Small intestine (tissue), 7 donors: ENCODE measurements at regions not wholly inside any gene's neighbourhood (a gene's known extent, or its start where the extent isn't known, plus 50 kb on each side); places are given as distances from the start of the nearest gene placed in this dataset.

Experiments
- DNase-seq, 2 donors: peaks; one replicate each; pipeline versions ENCODE4 v3.0.0 to v3.0.0-alpha.2; 2013
- FAIRE-seq: peaks from 2 replicates; lab custom pipeline; 2012; peaks lifted over from hg19 to GRCh38; lab: Jason Lieb, UNC
- H3K27ac ChIP-seq, 3 donors: one replicate each; pipeline ENCODE4 v1.5.1; 2013; ENCODE audit warnings: low read length in 2 of 3, mild to moderate bottlenecking in 2 of 3, control low read depth in 1 of 3, inconsistent platforms in 1 of 3, low read depth in 1 of 3, moderate library complexity in 1 of 3
- H3K27me3 ChIP-seq, 3 donors: one replicate each; pipeline ENCODE4 v1.6.1; 2013; ENCODE audit warnings: low read length in 3 of 3, inconsistent platforms in 1 of 3; ENCODE audit not compliant: control insufficient read depth in 3 of 3, insufficient read depth in 3 of 3
- H3K36me3 ChIP-seq, 3 donors: one replicate each; pipeline ENCODE4 v1.6.1; 2013; ENCODE audit warnings: low read length in 3 of 3, inconsistent platforms in 1 of 3, low read depth in 1 of 3, mild to moderate bottlenecking in 1 of 3, moderate library complexity in 1 of 3; ENCODE audit not compliant: control insufficient read depth in 3 of 3, insufficient read depth in 2 of 3
- H3K4me1 ChIP-seq, 3 donors: one replicate each; pipeline ENCODE4 v1.6.1; 2013; ENCODE audit warnings: low read length in 2 of 3, inconsistent platforms in 1 of 3, low read depth in 1 of 3, mild to moderate bottlenecking in 1 of 3, moderate library complexity in 1 of 3; ENCODE audit not compliant: control insufficient read depth in 3 of 3, insufficient read depth in 2 of 3
- H3K4me3 ChIP-seq, 3 donors: one replicate each; pipeline ENCODE4 v1.5.1; 2013; ENCODE audit warnings: low read length in 3 of 3, control low read depth in 1 of 3, inconsistent platforms in 1 of 3, low read depth in 1 of 3, mild to moderate bottlenecking in 1 of 3, moderate library complexity in 1 of 3
- H3K9me3 ChIP-seq, 2 donors: one replicate each; pipeline ENCODE4 v1.6.1; 2013; ENCODE audit warnings: low read depth in 1 of 2, low read length in 1 of 2; ENCODE audit not compliant: control insufficient read depth in 2 of 2, insufficient read depth in 1 of 2
- WGBS, 3 donors: extraction: QIAGEN DNeasy Blood & Tissue Kit; methylation state at CpG; one replicate each; pipeline ENCODE4 v1.1.7; 2013; 5-methylcytosine and 5-hydroxymethylcytosine counted together
- donor health status: healthy with polysubstance abuse.
- donor health status: control.
- donor health status: control.
- donor health status: Bipolar disorder and iron deficiency.
- donor health status: healthy.

DNA sequence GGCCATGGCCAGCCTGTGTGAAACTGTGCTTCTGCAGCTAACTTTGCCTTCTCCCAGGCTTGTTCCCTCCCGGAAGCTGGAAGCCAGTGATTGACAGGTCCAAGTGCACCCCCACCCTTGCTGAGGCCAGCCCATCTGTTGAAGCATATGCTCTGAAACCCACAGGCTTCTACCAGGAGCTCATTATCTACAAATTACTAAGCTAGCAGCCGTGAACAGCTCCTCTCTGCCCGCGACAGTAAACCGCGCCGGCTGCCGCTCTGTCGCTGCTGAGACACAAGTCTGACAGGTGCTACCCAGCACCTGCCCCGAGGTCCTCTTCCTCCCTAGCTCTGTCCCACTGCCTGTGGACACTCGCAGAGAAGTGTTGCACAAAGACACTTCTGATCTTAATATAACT, 490.9 kb downstream of the GADD45G start:
- Histone ChIP-seq H3K9me3 (no peaks in the 10 kb centered on the region), H3K4me1 (peaks cover 0 to 8% (median 0%) of the 10 kb centered on the region in 3 donors), H3K27me3 (no peaks in the 10 kb centered on the region), H3K36me3 (no peaks in the 10 kb centered on the region), H3K27ac (no peak overlapping the region), H3K4me3 (no peak overlapping the region)
- WGBS, 3 donors, result 7 to 33% (median 11%) methylated on average over 11 of the region's 11 CpGs
- FAIRE-seq (no peak), DNase-seq (peak; percentile 50 to 76)

DNA sequence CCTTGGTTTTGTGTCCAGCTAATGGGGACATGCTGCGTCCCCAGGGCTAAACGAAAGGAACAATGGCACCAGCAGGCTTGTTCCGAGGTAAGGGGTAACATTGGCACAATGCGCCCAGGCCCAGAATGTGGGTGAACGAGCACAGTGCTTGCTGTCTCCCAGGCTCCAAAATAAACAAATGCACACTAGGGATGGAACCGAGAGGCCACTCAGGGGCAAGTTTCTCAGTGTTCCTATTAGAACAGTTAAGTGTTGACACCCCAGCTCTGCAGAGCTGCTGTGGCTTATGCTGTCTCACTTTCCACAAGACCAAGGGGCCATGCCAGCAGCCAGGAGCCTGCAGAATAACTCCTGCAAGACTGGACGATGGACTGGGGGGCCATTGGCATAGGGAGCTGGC, 492.4 kb downstream of the GADD45G start:
- no peaks in the 10 kb centered on the region for H3K36me3 ChIP-seq
- WGBS, 3 donors, result 90 to 93% (median 92%) methylated on average over 7 of the region's 7 CpGs

GRCh38 chr9:90098408-90098807, 493.6 kb downstream of the GADD45G start:
- no peak for FAIRE-seq

More for the DNA sequence above, 492.4 kb downstream of the GADD45G start:
- Histone ChIP-seq H3K27me3 (no peaks in the 10 kb centered on the region), H3K4me1 (peaks cover 0 to 11% (median 0%) of the 10 kb centered on the region in 3 donors), H3K9me3 (no peaks in the 10 kb centered on the region), H3K4me3 (no peak overlapping the region), H3K27ac (no peak overlapping the region)
- FAIRE-seq (no peak), DNase-seq (no peak)

GRCh38 chr9:90099262-90099963, 494.6 kb downstream of the GADD45G start:
- Histone ChIP-seq H3K4me1 (peaks cover 0 to 11% (median 2%) of the 10 kb centered on the region in 3 donors), H3K27me3 (no peaks in the 10 kb centered on the region), H3K27ac (no peak overlapping the region), H3K4me3 (no peak overlapping the region), H3K9me3 (no peaks in the 10 kb centered on the region), H3K36me3 (no peaks in the 10 kb centered on the region)
- peak; percentile 40 to 56 for DNase-seq
- no peak for FAIRE-seq
- 60 to 78% (median 71%) methylated on average over 9 of the region's 9 CpGs for WGBS, 3 donors

More at GRCh38 chr9:90098408-90098807, 493.6 kb downstream of the GADD45G start:
- Histone ChIP-seq H3K36me3 (no peaks in the 10 kb centered on the region), H3K4me3 (no peak overlapping the region), H3K4me1 (peaks cover 0 to 11% (median 0%) of the 10 kb centered on the region in 3 donors), H3K27me3 (no peaks in the 10 kb centered on the region), H3K27ac (no peak overlapping the region), H3K9me3 (no peaks in the 10 kb centered on the region)
- WGBS, 3 donors, result 83 to 90% (median 87%) methylated on average over 10 of the region's 10 CpGs
- DNase-seq, result no peak

DNA sequence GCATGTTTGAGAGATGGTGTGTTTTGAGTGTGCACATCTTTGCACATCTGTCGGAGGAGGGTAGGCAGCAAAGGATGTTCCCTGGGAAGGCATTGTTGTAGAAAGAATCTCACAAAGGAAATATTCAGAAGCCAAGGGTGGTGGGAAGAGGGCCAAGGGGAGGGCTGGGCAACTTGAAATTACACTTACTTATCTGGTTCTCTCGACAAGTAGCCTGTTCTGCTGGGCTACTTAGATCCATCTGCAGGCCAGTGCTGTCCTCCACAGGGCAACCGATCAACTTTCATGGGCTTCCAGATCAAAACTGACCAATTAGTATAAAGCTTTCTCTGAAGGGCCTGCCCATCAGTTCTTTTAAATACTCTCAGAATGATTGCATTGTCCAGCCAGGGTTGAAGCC, 495.2 kb downstream of the GADD45G start:
- Histone ChIP-seq H3K27ac (no peak overlapping the region), H3K36me3 (no peaks in the 10 kb centered on the region), H3K27me3 (no peaks in the 10 kb centered on the region), H3K9me3 (no peaks in the 10 kb centered on the region), H3K4me3 (no peak overlapping the region), H3K4me1 (peaks cover 0 to 11% (median 2%) of the 10 kb centered on the region in 3 donors)
- DNase-seq (no peak), FAIRE-seq (no peak)
- WGBS, 3 donors, result 66 to 71% (median 67%) methylated on average over 3 of the region's 3 CpGs

DNA sequence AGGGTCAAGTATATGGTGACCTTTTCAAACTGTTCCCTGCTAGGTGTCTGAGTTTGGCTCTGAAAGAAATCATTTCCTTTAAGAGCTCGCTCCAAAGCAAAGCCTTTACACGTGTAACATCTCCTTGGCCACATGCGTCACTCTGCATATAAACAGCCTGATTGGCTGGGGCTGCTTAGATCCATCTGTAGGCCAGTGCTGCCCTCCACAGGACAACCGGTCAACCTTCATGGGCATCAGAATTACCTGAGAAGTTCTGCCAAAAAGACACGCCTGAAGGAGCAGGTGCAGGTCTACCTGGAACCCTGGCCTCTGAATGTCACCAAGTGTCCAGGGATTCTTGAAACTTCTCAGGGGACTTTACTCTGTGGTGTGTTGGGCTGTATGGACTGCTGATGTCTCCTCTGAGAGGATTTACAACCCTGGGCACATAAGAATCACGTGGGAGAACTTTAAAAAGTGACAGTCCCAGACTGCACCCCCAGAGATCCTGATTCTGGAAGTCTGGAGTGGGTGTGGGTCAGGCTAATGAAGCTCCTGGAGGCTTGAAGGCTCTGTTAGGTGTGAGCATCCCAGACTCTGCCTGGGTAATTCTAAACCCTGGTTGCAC, 497.6 kb downstream of the GADD45G start:
- no peaks in the 10 kb centered on the region for H3K27me3 ChIP-seq
- H3K4me3 ChIP-seq, result no peak overlapping the region
- no peak overlapping the region for H3K27ac ChIP-seq
- FAIRE-seq (no peak), DNase-seq (peak; percentile 92 to 95)
- H3K4me1 ChIP-seq, result peaks cover 0 to 5% (median 2%) of the 10 kb centered on the region in 3 donors
- H3K36me3 ChIP-seq, result no peaks in the 10 kb centered on the region
- whole genome bisulfite sequencing, 3 donors, result 5 to 14% (median 7%) methylated on average over 6 of the region's 6 CpGs
- H3K9me3 ChIP-seq, result no peaks in the 10 kb centered on the region

GRCh38 chr9:90103771-90104170, 499.0 kb downstream of the GADD45G start:
- Histone ChIP-seq H3K9me3 (peaks cover 0 to 2% of the 10 kb centered on the region in 2 donors), H3K27me3 (no peaks in the 10 kb centered on the region), H3K4me1 (peaks cover 0 to 5% (median 2%) of the 10 kb centered on the region in 3 donors), H3K36me3 (no peaks in the 10 kb centered on the region), H3K27ac (no peak overlapping the region), H3K4me3 (no peak overlapping the region)
- DNase-seq (no peak), FAIRE-seq (no peak)

DNA sequence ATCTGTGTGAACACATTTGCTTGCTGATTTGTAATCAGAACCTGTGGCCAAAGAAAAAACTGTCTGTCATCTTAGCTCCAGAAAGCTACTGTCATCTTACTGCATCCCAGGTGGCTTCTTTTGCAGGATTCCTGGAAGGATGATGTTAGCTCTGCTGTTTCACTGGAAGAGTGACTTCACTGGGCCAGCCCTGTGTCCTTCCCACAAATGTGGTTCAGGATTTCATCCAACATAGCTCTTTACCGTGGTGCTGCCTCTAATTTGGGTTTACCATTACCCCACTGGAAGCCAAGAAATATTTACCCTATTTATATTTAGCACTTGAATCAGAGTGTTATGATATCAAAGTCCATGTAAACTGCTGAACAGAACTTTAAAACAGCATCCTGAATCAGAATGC, 501.0 kb downstream of the GADD45G start:
- Histone ChIP-seq H3K36me3 (no peaks in the 10 kb centered on the region), H3K4me3 (no peak overlapping the region), H3K27me3 (no peaks in the 10 kb centered on the region), H3K4me1 (peaks cover 0 to 5% (median 2%) of the 10 kb centered on the region in 3 donors), H3K27ac (no peak overlapping the region), H3K9me3 (peaks cover 0 to 12% of the 10 kb centered on the region in 2 donors)
- WGBS, 3 donors, result 12 to 27% (median 27%) methylated on average over 1 of the region's 1 CpG
- FAIRE-seq (no peak), DNase-seq (no peak)
